Kidney capillary endothelial cell (primary cell): ENCODE measurements at regions not wholly inside any gene's neighbourhood (a gene's known extent, or its start where the extent isn't known, plus 50 kb on each side); places are given as distances from the start of the nearest gene placed in this dataset.
A peak's percentile ranks its signal among the peaks of the same experiment; 100 is the strongest.

ENCODE experiments used
- DNase-seq: peaks from one replicate; pipeline ENCODE4 v3.0.0-alpha.2; 2018; ENCODE audit warnings: low spot score

- DNase-seq, result no peak
Measured at GRCh38 chr9:95757439-95757838, 118.1 kb upstream of the ERCC6L2 start.

GRCh38 chr9:95756986-95757385 lies 118.5 kb upstream of the ERCC6L2 start:
- peak; percentile 33 for DNase-seq

GRCh38 chr9:95756101-95756500 lies 119.4 kb upstream of the ERCC6L2 start:
- no peak for DNase-seq

- DNase-seq, result no peak
Measured at GRCh38 chr9:95755421-95755730, 120.1 kb upstream of the ERCC6L2 start.

- DNase-seq, result no peak
Measured at GRCh38 chr9:95754533-95755420, 120.7 kb upstream of the ERCC6L2 start.

GRCh38 chr9:95753762-95754465 lies 121.6 kb upstream of the ERCC6L2 start:
- no peak for DNase-seq

- no peak for DNase-seq
Measured at GRCh38 chr9:95752129-95752731, 123.3 kb upstream of the ERCC6L2 start.

- DNase-seq, result no peak
Measured at GRCh38 chr9:95751520-95751790, 124.0 kb upstream of the ERCC6L2 start.

- no peak for DNase-seq
Measured at GRCh38 chr9:95750725-95751519, 124.6 kb upstream of the ERCC6L2 start.

GRCh38 chr9:95749493-95749892 lies 126.0 kb upstream of the ERCC6L2 start:
- DNase-seq, result no peak

GRCh38 chr9:95746408-95747180 lies 128.9 kb upstream of the ERCC6L2 start:
- no peak for DNase-seq

- DNase-seq, result no peak
Measured at GRCh38 chr9:95742821-95743220, 132.7 kb upstream of the ERCC6L2 start.

GRCh38 chr9:95741631-95742030 lies 133.9 kb upstream of the ERCC6L2 start:
- DNase-seq, result no peak

- DNase-seq, result no peak
Measured at GRCh38 chr9:95740217-95741004, 135.1 kb upstream of the ERCC6L2 start.

- DNase-seq, result no peak
Measured at GRCh38 chr9:95738438-95738837, 137.1 kb upstream of the ERCC6L2 start.

GRCh38 chr9:95736891-95737522 lies 138.5 kb upstream of the ERCC6L2 start:
- DNase-seq, result no peak

- no peak for DNase-seq
Measured at GRCh38 chr9:95736370-95736769, 139.1 kb upstream of the ERCC6L2 start.

- no peak for DNase-seq
Measured at GRCh38 chr9:95735701-95736100, 139.8 kb upstream of the ERCC6L2 start.

GRCh38 chr9:95733741-95734666 lies 141.5 kb upstream of the ERCC6L2 start:
- DNase-seq, result no peak
